Sigmoid colon (tissue), 3 donors: ENCODE measurements at regions not wholly inside any gene's neighbourhood (a gene's known extent, or its start where the extent isn't known, plus 50 kb on each side); places are given as distances from the start of the nearest gene placed in this dataset.

Source experiments
- POLR2A ChIP-seq, 2 donors: fragments of 450-650 bp; IDR thresholded peaks; one replicate each; pipeline ENCODE4 v1.6.1; 2016; ENCODE audit warnings: antibody characterized with exemption in 2 of 2, mild to moderate bottlenecking in 2 of 2, moderate library complexity in 2 of 2
- TF ChIP-seq, protein P1 (sequence below), 4 experiments: fragments of 450-650 bp in 3 of 4; fragments of 200-600 bp in 1 of 4; IDR thresholded peaks; one replicate each; pipeline ENCODE4 v1.5.1; 2016 to 2019; ENCODE audit warnings: antibody characterized with exemption in 4 of 4, mild to moderate bottlenecking in 3 of 4, moderate library complexity in 2 of 4

DNA sequence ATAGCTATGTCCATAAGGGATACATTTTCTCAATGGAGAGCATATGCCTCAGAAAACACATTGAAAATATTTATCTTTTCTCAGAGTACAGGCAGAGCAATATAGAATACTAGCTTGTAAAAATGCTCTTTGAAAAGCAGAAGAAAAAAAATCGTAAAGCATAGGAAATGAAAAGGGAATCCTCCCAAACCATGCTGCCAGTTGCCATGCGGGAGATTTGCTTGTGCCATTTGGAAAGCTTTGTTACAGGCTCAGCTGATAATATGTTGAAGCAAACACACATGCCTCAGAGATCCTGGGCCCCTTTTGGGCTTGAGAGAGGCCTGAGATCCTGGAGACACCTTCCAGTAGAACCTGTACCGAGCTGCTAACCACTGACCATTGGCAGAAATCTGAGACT lies 697.1 kb downstream of the BCL11A start:
- TF ChIP-seq, protein P1, sequence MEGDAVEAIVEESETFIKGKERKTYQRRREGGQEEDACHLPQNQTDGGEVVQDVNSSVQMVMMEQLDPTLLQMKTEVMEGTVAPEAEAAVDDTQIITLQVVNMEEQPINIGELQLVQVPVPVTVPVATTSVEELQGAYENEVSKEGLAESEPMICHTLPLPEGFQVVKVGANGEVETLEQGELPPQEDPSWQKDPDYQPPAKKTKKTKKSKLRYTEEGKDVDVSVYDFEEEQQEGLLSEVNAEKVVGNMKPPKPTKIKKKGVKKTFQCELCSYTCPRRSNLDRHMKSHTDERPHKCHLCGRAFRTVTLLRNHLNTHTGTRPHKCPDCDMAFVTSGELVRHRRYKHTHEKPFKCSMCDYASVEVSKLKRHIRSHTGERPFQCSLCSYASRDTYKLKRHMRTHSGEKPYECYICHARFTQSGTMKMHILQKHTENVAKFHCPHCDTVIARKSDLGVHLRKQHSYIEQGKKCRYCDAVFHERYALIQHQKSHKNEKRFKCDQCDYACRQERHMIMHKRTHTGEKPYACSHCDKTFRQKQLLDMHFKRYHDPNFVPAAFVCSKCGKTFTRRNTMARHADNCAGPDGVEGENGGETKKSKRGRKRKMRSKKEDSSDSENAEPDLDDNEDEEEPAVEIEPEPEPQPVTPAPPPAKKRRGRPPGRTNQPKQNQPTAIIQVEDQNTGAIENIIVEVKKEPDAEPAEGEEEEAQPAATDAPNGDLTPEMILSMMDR (IDR thresholded peaks at IDR 0.05), result no peak
- no peak for TF ChIP-seq POLR2A (IDR thresholded peaks at IDR 0.05)
